Mucosa of descending colon (tissue), 3 donors: ENCODE measurements at regions not wholly inside any gene's neighbourhood (a gene's known extent, or its start where the extent isn't known, plus 50 kb on each side); places are given as distances from the start of the nearest gene placed in this dataset.
"Not testable (repeated sequence)": the region's sequence is repeated elsewhere in the genome, so short reads cannot be mapped to it uniquely, and the experiment has no call there.

Experiments used
- ATAC-seq: fragments of 200-7000 bp; cut with Tn5 transposase; one replicate; pipeline ENCODE4 v1.9.1; 2020; ENCODE audit warnings: mild to moderate bottlenecking, moderate library complexity
- DNase-seq, 3 donors: peaks; one replicate each; pipeline ENCODE4 v3.0.0-alpha.2; 2020
- H3K36me3 ChIP-seq: fragments of 200-600 bp; one replicate; pipeline ENCODE4 v1.8.0; 2021; ENCODE audit warnings: low read depth, mild to moderate bottlenecking
- H3K4me1 ChIP-seq: fragments of 200-600 bp; one replicate; pipeline ENCODE4 v1.8.0; 2021; ENCODE audit warnings: low read depth, mild to moderate bottlenecking
- H3K4me3 ChIP-seq: fragments of 200-600 bp; one replicate; pipeline ENCODE4 v1.8.0; 2021; ENCODE audit warnings: mild to moderate bottlenecking
- H3K9me3 ChIP-seq: fragments of 200-600 bp; one replicate; pipeline ENCODE4 v1.8.0; 2021; ENCODE audit warnings: mild to moderate bottlenecking
- CTCF ChIP-seq: fragments of 200-600 bp; IDR thresholded peaks from one replicate; pipeline ENCODE4 v1.8.0; 2022; ENCODE audit warnings: antibody characterized with exemption, mild to moderate bottlenecking
- intact Hi-C, 2 donors: fragments of 100-400 bp; cut with DNase I in 1 of 2; cut with micrococcal nuclease in 1 of 2; formaldehyde crosslinking; loops; one replicate each; pipeline versions ENCODE4 v1.11.0 to v1.11.1; 2022; cut with DNase I, micrococcal nuclease
- donor health status: DM: no; HTN: no; CAD: no; lungs with moderate emphysema.
- donor health status: DM: no; HTN: no; CAD: no.
- donor health status: DM: no; HTN: yes; CAD: no.

GRCh38 chrX:146658379-146658778 lies 151.2 kb upstream of the CXorf51B start:
- intact Hi-C loops: no loop called here
- ATAC-seq (no peak), DNase-seq (no peak)
- Histone ChIP-seq H3K36me3 (no peaks in the 10 kb centered on the region), H3K4me1 (no peaks in the 10 kb centered on the region), H3K4me3 (no peak overlapping the region), H3K9me3 (no peaks in the 10 kb centered on the region)
- no peak for TF ChIP-seq CTCF

- Histone ChIP-seq H3K4me3 (no peak overlapping the region), H3K4me1 (no peaks in the 10 kb centered on the region), H3K9me3 (no peaks in the 10 kb centered on the region), H3K36me3 (no peaks in the 10 kb centered on the region)
- no peak for TF ChIP-seq CTCF
- ATAC-seq (no peak), DNase-seq (no peak)
- intact Hi-C loops: no loop called here
Observed at GRCh38 chrX:146707781-146708180, 101.8 kb upstream of the CXorf51B start.

- H3K4me3 ChIP-seq, ATAC-seq, H3K36me3 ChIP-seq, H3K9me3 ChIP-seq, intact Hi-C loops, H3K4me1 ChIP-seq, DNase-seq: not testable (repeated sequence)
Observed at GRCh38 chrX:146708866-146709265, 100.7 kb upstream of the CXorf51B start.

- intact Hi-C loops: no loop called here
- no peak for ATAC-seq
Observed at GRCh38 chrX:146754268-146754667, 55.3 kb upstream of the CXorf51B start.

GRCh38 chrX:146755214-146755613 lies 54.4 kb upstream of the CXorf51B start:
- DNase-seq: no peak
- no peak for TF ChIP-seq CTCF
- ATAC-seq: no peak
- H3K4me3 ChIP-seq: no peak overlapping the region
- intact Hi-C loops: no loop called here
- no peaks in the 10 kb centered on the region for H3K36me3 ChIP-seq
- H3K4me1 ChIP-seq: no peaks in the 10 kb centered on the region
- H3K9me3 ChIP-seq: no peaks in the 10 kb centered on the region

More at GRCh38 chrX:146754268-146754667, 55.3 kb upstream of the CXorf51B start:
- no peak for TF ChIP-seq CTCF
- Histone ChIP-seq H3K36me3 (no peaks in the 10 kb centered on the region), H3K4me3 (no peak overlapping the region), H3K4me1 (no peaks in the 10 kb centered on the region), H3K9me3 (no peaks in the 10 kb centered on the region)
- no peak for DNase-seq
